Fibroblast of lung (primary cell): ENCODE measurements at regions not wholly inside any gene's neighbourhood (a gene's known extent, or its start where the extent isn't known, plus 50 kb on each side); places are given as distances from the start of the nearest gene placed in this dataset.

Source experiments
- CTCF ChIP-seq, 2 donors: IDR thresholded peaks in 1 of 2; conservative IDR thresholded peaks in 1 of 2; 1 replicate in 1 of 2; 2 replicates in 1 of 2; pipeline ENCODE4 v1.5.1; 2011 to 2012; ENCODE audit warnings: low read length in 2 of 2, control low read depth in 1 of 2, inconsistent platforms in 1 of 2, low read depth in 1 of 2, mild to moderate bottlenecking in 1 of 2
- EZH2 ChIP-seq: IDR thresholded peaks from 2 replicates; pipeline ENCODE4 v1.5.1; 2012; ENCODE audit warnings: low read length, control low read depth, mild to moderate bottlenecking; ENCODE audit errors: missing control alignments

GRCh38 chr6:85394199-85394598, 55.7 kb upstream of the NT5E start:
- TF ChIP-seq CTCF (conservative IDR thresholded peaks at IDR 0.05 in 1 of 2, IDR thresholded peaks at IDR 0.05 in 1 of 2; ENCODE audit: low read depth in 1 of 2, low read length in 2 of 2) (no peak), EZH2 (no peak)
